GM12865 (cell line): ENCODE measurements at regions not wholly inside any gene's neighbourhood (a gene's known extent, or its start where the extent isn't known, plus 50 kb on each side); places are given as distances from the start of the nearest gene placed in this dataset.

Experiments
- DNase-seq: peaks from one replicate; pipeline ENCODE4 v3.0.0; 2010; ENCODE audit warnings: low read depth
- H3K4me3 ChIP-seq: 2 replicates; pipeline ENCODE4 v1.5.1; 2011; ENCODE audit warnings: mild to moderate bottlenecking, low read depth, low read length, control low read depth
- CTCF ChIP-seq: IDR thresholded peaks from 2 replicates; pipeline ENCODE4 v1.5.1; 2011; ENCODE audit warnings: low read length, control low read depth, low read depth, inconsistent platforms; ENCODE audit not compliant: insufficient read depth; ENCODE audit errors: missing control alignments

GRCh38 chr7:156434706-156435105 lies 205.9 kb upstream of the RNF32 start:
- DNase-seq: no peak
- TF ChIP-seq CTCF: no peak
- no peak overlapping the region for H3K4me3 ChIP-seq

DNA sequence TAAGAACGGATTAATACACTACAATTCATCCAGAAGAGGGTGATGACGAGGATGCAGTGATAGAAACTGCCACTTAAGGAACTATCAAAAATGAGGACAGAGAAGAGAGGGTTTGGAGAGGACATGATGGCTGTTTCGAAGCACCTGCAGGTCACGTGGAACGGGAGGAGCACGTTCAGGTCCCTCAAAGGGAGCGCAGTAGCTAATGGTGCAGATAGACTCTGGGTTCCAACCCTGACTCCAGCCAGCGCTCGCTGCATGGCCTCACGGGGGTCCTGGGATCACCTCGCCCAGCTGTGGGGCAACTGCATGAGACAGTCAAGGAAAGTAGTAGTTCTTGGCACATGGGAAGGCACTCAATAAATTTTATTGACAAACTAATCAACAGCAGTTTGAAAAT lies 208.6 kb upstream of the RNF32 start:
- H3K4me3 ChIP-seq: no peak overlapping the region
- no peak for TF ChIP-seq CTCF
- DNase-seq: no peak

GRCh38 chr7:156430109-156430508 lies 210.5 kb upstream of the RNF32 start:
- H3K4me3 ChIP-seq: no peak overlapping the region
- TF ChIP-seq CTCF: no peak
- DNase-seq: no peak

GRCh38 chr7:156429514-156429913 lies 211.1 kb upstream of the RNF32 start:
- no peak for TF ChIP-seq CTCF
- no peak overlapping the region for H3K4me3 ChIP-seq
- DNase-seq: no peak

DNA sequence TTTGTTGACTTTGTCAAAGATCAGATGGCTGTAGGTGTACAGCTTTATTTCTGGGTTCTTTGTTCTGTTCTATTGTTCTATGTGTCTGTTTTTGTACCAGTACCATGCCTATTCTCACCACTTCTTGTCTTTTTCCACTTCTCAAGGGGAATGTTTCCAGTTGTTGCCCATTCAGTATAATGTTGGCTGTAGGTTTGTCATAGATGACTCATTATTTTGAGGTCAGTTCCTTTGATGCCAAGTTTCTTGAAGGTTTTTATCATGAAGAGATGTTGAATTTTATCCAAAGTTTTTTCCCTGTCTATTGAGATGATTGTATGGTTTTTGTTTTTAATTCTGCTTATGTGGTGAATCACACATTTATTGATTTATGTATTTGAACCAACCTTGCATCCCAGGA lies 216.7 kb upstream of the RNF32 start:
- TF ChIP-seq CTCF: no peak
- DNase-seq: no peak
- no peak overlapping the region for H3K4me3 ChIP-seq

DNA sequence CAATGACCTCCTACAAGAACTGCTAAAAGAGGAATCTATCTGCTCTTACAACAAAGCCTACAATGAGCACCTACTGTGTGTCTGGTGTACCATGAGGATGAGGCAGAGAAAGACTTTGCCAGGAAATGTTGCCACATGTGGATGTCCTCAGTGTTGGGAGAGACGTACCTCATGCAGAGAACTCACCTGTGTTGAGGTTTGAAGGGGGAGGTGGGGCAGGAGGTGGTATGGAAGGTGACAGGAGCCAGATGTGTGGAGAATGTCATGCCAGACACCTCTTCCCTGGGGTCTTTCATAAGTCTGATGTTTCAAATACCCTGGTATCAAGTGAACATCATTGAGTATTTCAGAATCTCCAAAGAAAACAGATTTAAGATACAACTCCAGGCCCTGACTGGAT lies 220.1 kb upstream of the RNF32 start:
- no peak for TF ChIP-seq CTCF
- DNase-seq: no peak
- H3K4me3 ChIP-seq: no peak overlapping the region

DNA sequence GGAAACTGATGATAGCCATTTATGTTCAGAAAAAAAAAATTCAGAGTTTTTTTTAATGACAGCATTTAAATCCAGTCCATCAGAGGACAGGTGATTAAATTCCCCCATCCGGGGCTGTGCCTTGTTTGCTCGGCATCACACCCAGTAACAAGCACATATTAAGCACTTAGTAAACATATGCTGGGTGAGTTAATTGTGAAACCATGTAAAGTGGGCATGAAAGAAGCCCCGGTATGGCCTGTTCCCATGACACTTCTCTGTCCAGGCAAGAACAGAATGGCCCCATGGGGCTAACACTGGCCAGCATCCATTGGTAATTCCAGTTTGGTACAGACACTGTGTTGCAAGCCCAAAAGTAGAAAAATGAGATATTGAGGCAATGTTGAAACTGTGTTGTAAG lies 220.8 kb upstream of the RNF32 start:
- no peak for TF ChIP-seq CTCF
- DNase-seq: no peak
- H3K4me3 ChIP-seq: no peak overlapping the region
